T47D (cell line): ENCODE measurements at regions not wholly inside any gene's neighbourhood (a gene's known extent, or its start where the extent isn't known, plus 50 kb on each side); places are given as distances from the start of the nearest gene placed in this dataset.
A peak's percentile ranks its signal among the peaks of the same experiment; 100 is the strongest.

Experiments used
- DNase-seq, 2 experiments: peaks; one replicate each; pipeline versions ENCODE4 v3.0.0 to v3.0.0-alpha.2; 2011 to 2012; ENCODE audit warnings: low read depth in 1 of 2, low spot score in 1 of 2
- JUND ChIP-seq: IDR thresholded peaks from 2 replicates; pipeline ENCODE4 v1.6.1; 2012; ENCODE audit warnings: low read depth
- in situ Hi-C: cut with HindIII; loops from 2 replicates; pipeline ENCODE4 v1.10.0; 2016; ENCODE audit warnings: low sequenced_read_pairs, low pct_unique_long_range_greater_than_20kb

DNA sequence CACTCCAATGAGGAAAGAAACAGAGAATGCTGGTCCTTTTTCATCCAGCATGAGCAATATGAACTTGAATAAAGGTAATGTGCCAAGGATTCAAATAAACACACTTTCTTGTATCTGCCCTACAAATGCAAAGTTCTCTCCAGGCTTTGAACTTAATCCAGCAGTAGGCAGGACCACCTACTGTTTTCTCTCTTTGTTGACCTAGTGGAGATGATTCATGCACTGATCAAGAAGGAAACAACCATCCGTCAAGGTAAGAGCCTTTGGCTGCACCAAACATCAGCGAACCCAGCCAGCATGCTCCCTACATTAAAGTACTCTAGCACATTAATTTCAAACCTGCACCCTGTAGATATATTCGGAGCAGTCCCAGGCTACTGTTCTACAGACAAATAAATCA, 489.3 kb downstream of the GALC start:
- in situ Hi-C loops: no loop called here
- no peak for TF ChIP-seq JUND
- no peak for DNase-seq

DNA sequence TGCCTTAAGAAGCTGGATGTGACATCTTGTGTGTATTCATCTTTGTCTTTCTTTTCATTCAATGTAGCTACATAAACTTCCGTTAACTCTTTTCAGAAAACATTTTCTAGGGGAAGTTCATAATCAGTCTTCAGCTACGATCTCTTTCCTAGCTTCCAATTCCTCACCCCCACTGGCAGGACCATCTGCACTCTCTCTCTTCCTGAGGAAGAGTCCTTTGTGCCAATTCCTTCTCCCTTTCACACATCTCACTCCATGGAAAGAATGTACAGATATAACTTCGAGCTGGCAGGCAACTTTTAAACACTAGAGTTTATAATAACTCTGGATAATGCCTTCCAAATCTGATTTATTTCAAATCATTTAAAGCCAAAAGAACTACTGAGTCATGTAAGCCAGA, 495.7 kb downstream of the GALC start:
- no peak for DNase-seq
- in situ Hi-C loops: no loop called here
- no peak for TF ChIP-seq JUND

DNA sequence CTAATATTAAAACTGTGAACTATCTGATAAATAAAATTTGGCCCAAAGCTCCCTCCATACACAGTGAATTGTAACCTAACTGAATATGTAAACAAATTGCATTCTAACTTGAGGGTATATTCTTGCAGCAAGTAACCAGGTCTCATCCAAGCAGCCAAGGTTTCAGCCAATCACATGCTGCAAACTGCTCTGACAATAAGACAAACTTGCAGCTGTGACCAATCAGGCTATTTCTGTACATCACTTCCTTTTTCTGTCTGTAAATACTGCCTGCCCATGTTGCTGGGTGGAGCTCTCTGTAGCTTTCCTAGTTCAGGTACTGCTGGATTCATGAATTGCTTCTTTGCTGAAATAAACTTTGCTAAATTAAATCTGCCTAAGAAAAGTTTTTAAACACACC, 499.0 kb downstream of the GALC start:
- in situ Hi-C loops: no loop called here

GRCh38 chr14:87492561-87492960, 500.4 kb downstream of the GALC start:
- TF ChIP-seq JUND: no peak
- in situ Hi-C loops: no loop called here
- no peak for DNase-seq

More for the DNA sequence above, 499.0 kb downstream of the GALC start:
- DNase-seq: peak in 1 of 2 experiments; percentile 46
- no peak for TF ChIP-seq JUND

- TF ChIP-seq JUND: no peak
- peak in 1 of 2 experiments; percentile 78 for DNase-seq
- in situ Hi-C loops: no loop called here
Observed at GRCh38 chr14:87491816-87492215, 501.2 kb downstream of the GALC start.

- TF ChIP-seq JUND: no peak
- in situ Hi-C loops: no loop called here
- no peak for DNase-seq
Observed at GRCh38 chr14:87489196-87489819, 503.7 kb downstream of the GALC start.

GRCh38 chr14:87483271-87484260, 509.4 kb downstream of the GALC start:
- no peak for TF ChIP-seq JUND
- in situ Hi-C loops: no loop called here
- no peak for DNase-seq

- DNase-seq: no peak
- TF ChIP-seq JUND: no peak
- in situ Hi-C loops: no loop called here
Observed at GRCh38 chr14:87468531-87468930, 524.5 kb downstream of the GALC start.

GRCh38 chr14:87467578-87467977, 525.4 kb downstream of the GALC start:
- in situ Hi-C loops: no loop called here
- no peak for DNase-seq
- TF ChIP-seq JUND: no peak

DNA sequence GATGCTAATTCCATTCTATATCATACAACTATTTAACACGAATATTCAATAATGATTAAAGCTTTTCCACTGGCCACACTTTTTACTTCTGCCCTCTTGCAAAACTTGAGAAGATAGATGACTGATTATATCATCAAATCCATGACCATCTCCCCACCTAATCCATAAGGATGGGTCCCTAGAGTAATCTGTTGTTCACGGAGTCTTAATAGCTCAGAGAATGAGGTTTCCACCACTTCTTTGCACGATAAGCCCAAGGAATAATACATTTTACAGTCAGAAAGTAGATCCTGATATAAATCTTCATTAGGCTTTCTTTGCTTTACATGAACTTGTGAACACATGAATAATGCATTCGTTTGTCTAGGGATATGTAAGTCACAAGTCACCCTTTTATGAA, 527.2 kb downstream of the GALC start:
- no peak for DNase-seq
- in situ Hi-C loops: no loop called here

DNA sequence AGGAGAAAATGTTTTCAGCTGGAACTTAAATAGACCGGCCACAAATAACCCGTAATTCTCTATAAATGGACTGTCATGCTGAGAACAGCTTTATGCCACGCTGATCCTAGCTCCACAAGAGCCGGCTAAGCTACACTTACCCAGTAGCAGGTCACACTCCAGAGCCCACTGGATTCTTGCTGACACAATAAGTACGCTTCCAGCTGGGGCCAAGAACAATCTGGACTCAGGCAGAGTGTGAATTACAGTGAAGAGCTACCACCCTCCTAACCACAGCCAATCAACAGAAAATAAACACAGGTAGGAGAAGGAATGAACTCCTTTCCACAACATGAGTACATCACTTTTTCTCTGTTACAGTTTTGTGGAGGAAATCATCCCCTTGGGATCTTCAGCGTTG, 531.3 kb downstream of the GALC start:
- in situ Hi-C loops: no loop called here
- DNase-seq: peak in 1 of 2 experiments; percentile 22

More for the DNA sequence above, 527.2 kb downstream of the GALC start:
- no peak for TF ChIP-seq JUND

DNA sequence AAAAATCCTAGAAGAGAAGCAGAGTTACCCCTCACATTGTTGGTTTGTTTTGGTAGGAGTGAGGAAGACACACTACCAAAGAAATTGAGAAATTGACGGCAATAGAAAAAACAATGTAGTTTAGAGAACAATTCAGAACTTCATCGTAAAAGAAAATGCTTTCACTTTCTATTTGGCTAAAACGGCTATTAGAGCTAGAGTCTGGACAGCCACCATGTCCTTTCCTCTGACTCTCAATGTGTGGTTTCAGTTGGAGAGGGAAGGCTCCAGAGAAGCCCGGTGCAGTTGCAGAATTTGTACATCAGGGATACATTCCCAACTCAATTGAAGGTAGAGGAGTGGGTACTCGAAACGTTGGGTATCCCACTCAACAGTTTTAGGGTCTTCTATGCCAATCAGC, 535.3 kb downstream of the GALC start:
- in situ Hi-C loops: no loop called here
- TF ChIP-seq JUND: no peak
- peak in 1 of 2 experiments; percentile 54 for DNase-seq

More for the DNA sequence above, 531.3 kb downstream of the GALC start:
- no peak for TF ChIP-seq JUND

GRCh38 chr14:87450193-87450592, 542.8 kb downstream of the GALC start:
- no peak for TF ChIP-seq JUND
- DNase-seq: peak in 1 of 2 experiments; percentile 48
- in situ Hi-C loops: no loop called here
